WERI-Rb-1 (cell line): ENCODE measurements at regions not wholly inside any gene's neighbourhood (a gene's known extent, or its start where the extent isn't known, plus 50 kb on each side); places are given as distances from the start of the nearest gene placed in this dataset.

Experiments used
- DNase-seq: peaks from one replicate; pipeline ENCODE4 v3.0.0-alpha.2; 2020
- H3K27ac ChIP-seq: fragments of 250-450 bp; sonication (Bioruptor Pico); 2 replicates; pipeline ENCODE4 v1.5.1; 2020; ENCODE audit warnings: mild to moderate bottlenecking, moderate library complexity
- H3K27me3 ChIP-seq: fragments of 250-450 bp; sonication (Bioruptor Pico); 2 replicates; pipeline ENCODE4 v1.5.1; 2021; ENCODE audit warnings: mild to moderate bottlenecking, low read depth, moderate library complexity; ENCODE audit not compliant: insufficient read depth, severe bottlenecking
- H3K36me3 ChIP-seq: fragments of 250-450 bp; sonication (Bioruptor Pico); 2 replicates; pipeline ENCODE4 v1.5.1; 2020; ENCODE audit warnings: mild to moderate bottlenecking, moderate library complexity
- H3K4me3 ChIP-seq: 2 replicates; pipeline ENCODE4 v1.5.1; 2011; ENCODE audit warnings: low read depth, mild to moderate bottlenecking, control low read depth, low read length
- H3K9me3 ChIP-seq: fragments of 250-450 bp; sonication (Bioruptor Pico); 2 replicates; pipeline ENCODE4 v1.5.1; 2021; ENCODE audit warnings: mild to moderate bottlenecking, moderate library complexity; ENCODE audit not compliant: severe bottlenecking
- TF ChIP-seq, protein P1 (sequence below): IDR thresholded peaks from 2 replicates; pipeline ENCODE4 v1.5.1; 2011; ENCODE audit warnings: low read depth, mild to moderate bottlenecking, control low read depth, inconsistent platforms, low read length

DNA sequence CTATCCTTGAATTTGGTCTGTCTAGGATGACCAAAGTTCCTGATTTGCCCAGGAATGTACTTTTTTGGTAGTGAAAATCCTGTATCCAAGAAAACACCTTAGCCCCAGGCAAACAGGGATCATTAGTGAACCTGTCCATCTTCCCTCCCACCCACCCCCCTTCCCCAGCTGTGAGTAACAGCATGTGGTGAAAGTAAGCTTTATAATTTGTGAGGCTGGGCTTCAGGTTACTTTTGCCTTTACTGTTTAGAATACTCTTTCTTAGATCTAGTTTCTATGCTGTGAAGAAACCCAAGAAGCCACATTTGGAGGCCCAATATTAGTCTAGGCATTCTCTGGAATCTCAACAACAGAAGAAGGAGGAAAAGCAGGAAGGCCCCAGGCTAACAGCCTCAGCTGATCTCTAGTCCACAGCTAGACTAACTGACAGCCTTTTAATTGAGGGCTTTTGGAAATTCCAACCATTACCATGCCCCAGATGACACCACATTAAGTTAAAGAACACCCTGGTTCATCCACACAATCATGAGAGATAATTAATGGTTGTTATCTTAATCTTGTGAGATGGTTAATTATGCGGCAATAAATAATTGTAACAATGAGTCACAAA, 703.0 kb upstream of the NUDT12 start:
- TF ChIP-seq, protein P1, sequence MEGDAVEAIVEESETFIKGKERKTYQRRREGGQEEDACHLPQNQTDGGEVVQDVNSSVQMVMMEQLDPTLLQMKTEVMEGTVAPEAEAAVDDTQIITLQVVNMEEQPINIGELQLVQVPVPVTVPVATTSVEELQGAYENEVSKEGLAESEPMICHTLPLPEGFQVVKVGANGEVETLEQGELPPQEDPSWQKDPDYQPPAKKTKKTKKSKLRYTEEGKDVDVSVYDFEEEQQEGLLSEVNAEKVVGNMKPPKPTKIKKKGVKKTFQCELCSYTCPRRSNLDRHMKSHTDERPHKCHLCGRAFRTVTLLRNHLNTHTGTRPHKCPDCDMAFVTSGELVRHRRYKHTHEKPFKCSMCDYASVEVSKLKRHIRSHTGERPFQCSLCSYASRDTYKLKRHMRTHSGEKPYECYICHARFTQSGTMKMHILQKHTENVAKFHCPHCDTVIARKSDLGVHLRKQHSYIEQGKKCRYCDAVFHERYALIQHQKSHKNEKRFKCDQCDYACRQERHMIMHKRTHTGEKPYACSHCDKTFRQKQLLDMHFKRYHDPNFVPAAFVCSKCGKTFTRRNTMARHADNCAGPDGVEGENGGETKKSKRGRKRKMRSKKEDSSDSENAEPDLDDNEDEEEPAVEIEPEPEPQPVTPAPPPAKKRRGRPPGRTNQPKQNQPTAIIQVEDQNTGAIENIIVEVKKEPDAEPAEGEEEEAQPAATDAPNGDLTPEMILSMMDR: no peak
- H3K9me3 ChIP-seq: no peaks in the 10 kb centered on the region
- H3K4me3 ChIP-seq: no peak overlapping the region
- no peak for DNase-seq
- H3K27me3 ChIP-seq: no peaks in the 10 kb centered on the region
- no peaks in the 10 kb centered on the region for H3K36me3 ChIP-seq
- no peak overlapping the region for H3K27ac ChIP-seq

DNA sequence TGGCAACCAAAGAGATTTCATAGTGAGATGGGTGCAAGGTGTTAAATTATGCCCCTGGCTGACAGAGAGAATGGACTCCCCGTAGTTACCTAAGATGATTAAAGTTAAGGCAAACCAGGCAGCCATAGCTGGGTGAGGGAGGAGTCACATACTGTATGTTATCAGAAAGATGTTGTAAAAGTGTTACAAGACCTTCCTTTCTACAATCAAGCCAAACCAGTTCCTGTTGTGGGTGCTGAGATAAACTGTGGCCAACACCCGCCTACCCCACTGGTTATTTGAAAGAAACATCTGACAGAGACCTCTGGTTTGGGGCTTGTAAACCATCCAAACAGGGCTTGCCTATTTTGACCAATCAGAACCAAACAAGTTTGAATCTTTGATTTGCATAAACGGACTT, 684.7 kb upstream of the NUDT12 start:
- no peak overlapping the region for H3K27ac ChIP-seq

DNA sequence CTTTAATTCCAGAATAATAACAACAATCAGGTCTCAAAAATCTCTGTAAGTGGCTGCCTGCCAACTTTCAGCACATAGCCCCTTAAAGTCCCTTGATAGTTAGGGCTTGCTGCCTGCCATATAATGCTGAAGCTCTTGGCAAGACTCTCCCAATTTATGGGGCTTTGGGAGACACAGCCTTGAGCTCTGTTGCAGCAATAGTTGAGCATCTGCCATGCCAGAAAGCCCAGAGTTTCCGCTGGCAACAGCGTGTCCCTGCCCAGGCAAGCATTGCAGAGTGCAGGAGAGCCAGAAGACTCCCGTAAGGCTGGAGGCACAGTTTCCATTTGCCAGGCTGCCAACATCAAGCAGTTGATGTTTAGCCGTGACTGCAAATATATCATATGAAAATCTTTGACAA, 678.5 kb upstream of the NUDT12 start:
- TF ChIP-seq, protein P1: no peak
- H3K9me3 ChIP-seq: no peaks in the 10 kb centered on the region
- no peaks in the 10 kb centered on the region for H3K27me3 ChIP-seq
- no peak overlapping the region for H3K4me3 ChIP-seq
- no peak overlapping the region for H3K27ac ChIP-seq
- no peak for DNase-seq
- H3K36me3 ChIP-seq: no peaks in the 10 kb centered on the region

More for the DNA sequence above, 684.7 kb upstream of the NUDT12 start:
- no peaks in the 10 kb centered on the region for H3K27me3 ChIP-seq
- no peak overlapping the region for H3K4me3 ChIP-seq
- TF ChIP-seq, protein P1: no peak
- no peaks in the 10 kb centered on the region for H3K9me3 ChIP-seq
- no peaks in the 10 kb centered on the region for H3K36me3 ChIP-seq
- no peak for DNase-seq

DNA sequence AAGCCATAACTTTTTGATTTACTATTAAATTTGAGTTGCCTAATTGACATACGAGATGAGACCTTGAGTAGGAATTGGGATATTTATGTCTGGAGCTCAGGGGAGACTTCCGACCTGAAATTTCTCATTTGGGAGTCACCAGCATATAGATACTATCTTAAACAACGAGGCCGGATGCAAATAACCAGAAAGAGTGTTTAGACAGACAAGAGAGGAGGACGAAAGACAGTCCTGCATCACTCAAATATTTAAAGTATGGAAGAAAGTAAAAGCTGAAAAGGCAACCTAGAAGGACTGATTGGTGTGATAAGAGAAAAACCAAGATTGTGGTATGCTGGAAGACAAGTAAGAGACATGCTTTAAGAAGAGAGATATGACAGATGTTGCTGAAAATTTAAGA, 675.0 kb upstream of the NUDT12 start:
- no peaks in the 10 kb centered on the region for H3K27me3 ChIP-seq
- TF ChIP-seq, protein P1: no peak
- no peak overlapping the region for H3K27ac ChIP-seq
- H3K4me3 ChIP-seq: no peak overlapping the region
- H3K9me3 ChIP-seq: no peaks in the 10 kb centered on the region
- no peak for DNase-seq
- H3K36me3 ChIP-seq: no peaks in the 10 kb centered on the region

DNA sequence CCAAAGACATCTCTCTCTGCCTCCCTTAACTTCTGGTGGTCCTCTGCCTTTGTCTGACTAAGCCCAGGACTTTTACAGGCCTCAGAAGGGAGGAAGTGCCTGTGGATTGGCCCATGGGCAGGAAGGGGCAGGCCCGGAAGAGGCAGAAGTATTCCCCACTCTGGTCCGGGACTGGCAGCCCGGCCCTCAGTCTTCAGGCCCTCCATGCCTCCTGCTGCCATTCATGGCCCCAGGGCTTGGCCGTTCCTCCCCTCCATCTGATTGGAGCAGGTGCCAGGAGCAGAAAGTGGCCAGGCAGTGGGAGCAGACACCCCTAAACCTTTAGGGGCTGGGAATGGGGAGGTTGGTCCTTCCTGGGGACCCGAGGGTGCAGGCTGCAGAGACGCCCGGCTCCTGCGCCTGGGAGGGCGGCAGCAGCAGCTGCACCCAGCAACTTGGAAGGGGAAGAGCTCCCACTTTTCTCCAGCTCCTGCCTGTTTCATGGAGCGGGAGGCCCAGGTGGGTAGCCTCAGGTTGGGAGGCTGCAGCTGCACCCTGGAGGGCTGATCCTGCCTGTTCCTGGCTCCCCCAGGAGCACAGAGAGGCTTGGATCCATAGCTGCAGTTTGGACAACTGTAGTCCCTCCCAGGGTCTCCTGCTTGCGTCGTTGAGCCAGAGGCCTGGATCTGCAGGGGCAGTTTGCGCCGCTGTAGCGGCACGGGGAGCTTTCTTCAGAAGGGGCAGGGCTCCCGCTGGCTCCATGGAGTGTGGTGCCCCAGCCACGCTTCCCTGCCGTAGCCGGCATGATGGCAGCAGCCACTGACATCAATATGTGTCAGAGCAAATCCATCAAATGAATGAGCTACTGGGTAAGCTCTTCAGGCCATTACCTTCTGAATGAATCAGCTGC, 661.5 kb upstream of the NUDT12 start:
- Histone ChIP-seq H3K4me3 (no peak overlapping the region), H3K9me3 (no peaks in the 10 kb centered on the region), H3K27ac (no peak overlapping the region), H3K27me3 (no peaks in the 10 kb centered on the region), H3K36me3 (no peaks in the 10 kb centered on the region)
- DNase-seq: no peak
- TF ChIP-seq, protein P1: no peak
